IMR-90 (cell line): ENCODE measurements at regions not wholly inside any gene's neighbourhood (a gene's known extent, or its start where the extent isn't known, plus 50 kb on each side); places are given as distances from the start of the nearest gene placed in this dataset.

Experiments
- ATAC-seq: fragments of 200-7000 bp; cut with Tn5 transposase; 2 replicates; pipeline ENCODE4 v1.9.1; 2020; ENCODE audit warnings: low read depth, mild to moderate bottlenecking, moderate library complexity
- BruUV-seq: library from RNA; stranded (reverse); fragments of 400-500 nt; replicated peaks from 2 replicates; lab custom pipeline; 2021; lab: Mats Ljungman, UMichigan
- CTCF ChIA-PET: fragments of 300-600 bp; formaldehyde crosslinking; extraction: SDS; loops from one replicate; lab custom pipeline; 2021; ENCODE audit warnings: antibody characterized with exemption; lab: Yijun Ruan, JAX
- POLR2A ChIA-PET: fragments of 300-600 bp; sonication (Branson Sonifier 250); formaldehyde crosslinking; loops from one replicate; lab custom pipeline; 2022; ENCODE audit warnings: antibody characterized with exemption; ENCODE audit not compliant: unreplicated experiment; lab: Charles Lee
- DNase-seq: peaks from one replicate; pipeline ENCODE4 v3.0.0; 2013
- H2AFZ ChIP-seq: replicated peaks from 2 replicates; pipeline ENCODE3; 2013; ENCODE audit warnings: low read length, mild to moderate bottlenecking; ENCODE audit not compliant: poor library complexity
- H2AK5ac ChIP-seq: 2 replicates; pipeline ENCODE4 v1.6.1; 2013; ENCODE audit warnings: low read depth, low read length, inconsistent platforms
- H2AK9ac ChIP-seq: replicated peaks from 2 replicates; pipeline ENCODE3; 2013; ENCODE audit warnings: mild to moderate bottlenecking, low read depth, low read length, moderate library complexity; ENCODE audit not compliant: poor library complexity
- H2BK120ac ChIP-seq: 2 replicates; pipeline ENCODE4 v1.6.1; 2013; ENCODE audit warnings: low read depth, low read length, inconsistent platforms
- H2BK15ac ChIP-seq: 3 replicates; pipeline ENCODE4 v1.6.1; 2013; ENCODE audit warnings: low read depth, low read length, inconsistent platforms
- H2BK20ac ChIP-seq: 2 replicates; pipeline ENCODE4 v1.6.1; 2013; ENCODE audit warnings: low read depth, mild to moderate bottlenecking, inconsistent platforms, low read length, moderate library complexity
- H2BK5ac ChIP-seq: 2 replicates; pipeline ENCODE4 v1.6.1; 2013; ENCODE audit warnings: mild to moderate bottlenecking, low read depth, low read length, inconsistent platforms; ENCODE audit not compliant: poor library complexity, severe bottlenecking
- H3K14ac ChIP-seq: replicated peaks from 2 replicates; pipeline ENCODE4 v1.6.1; 2013; ENCODE audit warnings: low read depth, low read length, inconsistent platforms
- H3K18ac ChIP-seq: 2 replicates; pipeline ENCODE4 v1.6.1; 2013; ENCODE audit warnings: low read depth, low read length, control low read depth
- H3K23ac ChIP-seq: 2 replicates; pipeline ENCODE4 v1.6.1; 2013; ENCODE audit warnings: low read depth, low read length, inconsistent platforms
- H3K27ac ChIP-seq: 2 replicates; pipeline ENCODE4 v1.5.1; 2013; ENCODE audit warnings: mild to moderate bottlenecking, control low read depth, low read length; ENCODE audit not compliant: insufficient read depth
- H3K27me3 ChIP-seq: 2 replicates; pipeline ENCODE4 v1.6.1; 2013; ENCODE audit warnings: low read length; ENCODE audit not compliant: control insufficient read depth, insufficient read depth
- H3K36me3 ChIP-seq: 2 replicates; pipeline ENCODE4 v1.6.1; 2013; ENCODE audit warnings: low read length, mixed read lengths; ENCODE audit not compliant: control insufficient read depth, insufficient read depth
- H3K4ac ChIP-seq: 2 replicates; pipeline ENCODE4 v1.6.1; 2013; ENCODE audit warnings: low read depth, low read length, inconsistent platforms
- H3K4me1 ChIP-seq: 2 replicates; pipeline ENCODE4 v1.6.1; 2013; ENCODE audit warnings: low read length, mixed read lengths; ENCODE audit not compliant: control insufficient read depth, insufficient read depth
- H3K4me2 ChIP-seq: 2 replicates; pipeline ENCODE4 v1.6.1; 2013; ENCODE audit warnings: low read depth, mild to moderate bottlenecking, control low read depth, low read length, moderate library complexity
- H3K4me3 ChIP-seq: 2 replicates; pipeline ENCODE4 v1.5.1; 2013; ENCODE audit warnings: low read depth, mild to moderate bottlenecking, control low read depth, low read length, moderate library complexity; ENCODE audit not compliant: insufficient read depth
- H3K56ac ChIP-seq: 2 replicates; pipeline ENCODE4 v1.6.1; 2013; ENCODE audit warnings: low read length, inconsistent platforms; ENCODE audit not compliant: insufficient read depth; ENCODE audit errors: extremely low read depth
- H3K79me1 ChIP-seq, 2 experiments: 2 replicates each; pipeline ENCODE4 v1.6.1; 2013; ENCODE audit warnings: low read length in 2 of 2, inconsistent platforms in 1 of 2, low read depth in 1 of 2
- H3K9ac ChIP-seq: 2 replicates; pipeline ENCODE4 v1.6.1; 2013; ENCODE audit warnings: low read depth, low read length, control low read depth
- H3K9me1 ChIP-seq: 2 replicates; pipeline ENCODE4 v1.6.1; 2013; ENCODE audit warnings: low read length, inconsistent platforms; ENCODE audit not compliant: insufficient read depth
- H3K9me3 ChIP-seq: 2 replicates; pipeline ENCODE4 v1.6.1; 2013; ENCODE audit warnings: low read length; ENCODE audit not compliant: control insufficient read depth, insufficient read depth
- H4K20me1 ChIP-seq: 2 replicates; pipeline ENCODE4 v1.6.1; 2013; ENCODE audit warnings: low read length, inconsistent platforms; ENCODE audit not compliant: insufficient read depth
- H4K5ac ChIP-seq: 2 replicates; pipeline ENCODE4 v1.6.1; 2013; ENCODE audit warnings: mild to moderate bottlenecking, low read depth, low read length, control low read depth
- H4K8ac ChIP-seq, 2 experiments: 2 replicates each; pipeline ENCODE4 v1.6.1; 2013; ENCODE audit warnings: low read depth in 2 of 2, low read length in 2 of 2, control low read depth in 1 of 2, inconsistent platforms in 1 of 2
- H4K91ac ChIP-seq: 2 replicates; pipeline ENCODE4 v1.6.1; 2013; ENCODE audit warnings: low read depth, low read length, inconsistent platforms; ENCODE audit not compliant: insufficient read depth
- BHLHE40 ChIP-seq: fragments of 150-350 bp; IDR thresholded peaks from 2 replicates; pipeline ENCODE4 v1.6.1; 2016; ENCODE audit warnings: mild to moderate bottlenecking, low read depth, low read length
- CEBPB ChIP-seq: IDR thresholded peaks from 2 replicates; pipeline ENCODE4 v1.6.1; 2012; ENCODE audit warnings: low read depth, low read length, improper control_type of control experiment
- CHD1 ChIP-seq: IDR thresholded peaks from 2 replicates; pipeline ENCODE4 v1.6.1; 2012; ENCODE audit warnings: low read depth, low read length, improper control_type of control experiment
- CTCF ChIP-seq: conservative IDR thresholded peaks from 2 replicates; pipeline ENCODE4 v1.5.1; 2012; ENCODE audit warnings: mild to moderate bottlenecking, low read depth, low read length, improper control_type of control experiment
- ELK1 ChIP-seq: fragments of 150-350 bp; IDR thresholded peaks from 2 replicates; pipeline ENCODE4 v1.6.1; 2016; ENCODE audit warnings: low read depth, mild to moderate bottlenecking, low read length, moderate library complexity, borderline replicate concordance
- FOS ChIP-seq: fragments of 150-350 bp; IDR thresholded peaks from 2 replicates; pipeline ENCODE4 v1.6.1; 2016; ENCODE audit warnings: low read depth, low read length
- MAFK ChIP-seq: IDR thresholded peaks from 2 replicates; pipeline ENCODE4 v1.6.1; 2012; ENCODE audit warnings: low read depth, low read length, improper control_type of control experiment
- MAZ ChIP-seq: IDR thresholded peaks from 2 replicates; pipeline ENCODE4 v1.6.1; 2012; ENCODE audit warnings: low read depth, mild to moderate bottlenecking, low read length, improper control_type of control experiment, moderate library complexity, borderline replicate concordance
- NFE2L2 ChIP-seq: fragments of 150-350 bp; IDR thresholded peaks from 2 replicates; pipeline ENCODE4 v1.6.1; 2016; ENCODE audit warnings: low read depth, mild to moderate bottlenecking, low read length
- POLR2A ChIP-seq: IDR thresholded peaks from 2 replicates; pipeline ENCODE4 v1.6.1; 2012; ENCODE audit warnings: mild to moderate bottlenecking, low read depth, low read length
- RFX5 ChIP-seq: IDR thresholded peaks from 2 replicates; pipeline ENCODE4 v1.8.0; 2012; ENCODE audit warnings: low read depth, mild to moderate bottlenecking, low read length, moderate library complexity
- SMC3 ChIP-seq: fragments of 150-350 bp; IDR thresholded peaks from 2 replicates; pipeline ENCODE4 v1.6.1; 2016; ENCODE audit warnings: low read depth, mild to moderate bottlenecking, antibody characterized with exemption, low read length, moderate library complexity
- USF2 ChIP-seq: fragments of 150-350 bp; IDR thresholded peaks from 2 replicates; pipeline ENCODE4 v1.6.1; 2017; ENCODE audit warnings: mild to moderate bottlenecking, antibody characterized with exemption, low read length, low read depth
- WGBS, 2 experiments: methylation state at CpG; one replicate each; pipeline versions ENCODE4 v1.1.5 to v1.1.7; 2013; ENCODE audit warnings: missing lambda C conversion rate in 2 of 2; ENCODE audit not compliant: insufficient read length in 1 of 2; ENCODE audit errors: extremely low coverage in 2 of 2; 5-methylcytosine and 5-hydroxymethylcytosine counted together
- dilution Hi-C: fragments of 300-500 bp; cut with HindIII; formaldehyde crosslinking; loops from one replicate; pipeline ENCODE4 v1.14.3; 2018; ENCODE audit warnings: low sequenced_read_pairs; ENCODE audit not compliant: unreplicated experiment
- in situ Hi-C: fragments of 300-500 bp; cut with MboI; formaldehyde crosslinking; loops from 3 replicates; pipeline ENCODE4 v1.14.3; 2019; ENCODE audit warnings: low sequenced_read_pairs, inconsistent platforms, mixed read lengths
- intact Hi-C: fragments of 100-400 bp; cut with micrococcal nuclease; formaldehyde crosslinking; loops from 2 replicates; pipeline ENCODE4 v1.10.0; 2022

GRCh38 chr2:8461341-8461740 is 220.5 kb upstream of the ID2 start (continued):
- no peak for TF ChIP-seq CTCF
- no peak for TF ChIP-seq NFE2L2
- TF ChIP-seq POLR2A = no peak
- TF ChIP-seq BHLHE40 = no peak

GRCh38 chr2:8462280-8462679 is 219.6 kb upstream of the ID2 start:
- H2BK15ac ChIP-seq = no peak overlapping the region
- no peak for DNase-seq
- H3K4me1 ChIP-seq = no peaks in the 10 kb centered on the region
- H3K27ac ChIP-seq = no peak overlapping the region
- intact Hi-C loops = no loop called here
- no peak overlapping the region for H4K8ac ChIP-seq
- CTCF ChIA-PET = no interaction called here
- in situ Hi-C loops = no loop called here
- H3K27me3 ChIP-seq = peaks cover 14% of the 10 kb centered on the region
- dilution Hi-C loops = no loop called here
- H2AK5ac ChIP-seq = no peak overlapping the region
- WGBS, 2 experiments = no CpG with 5 or more reads among the region's 1 CpG
- no peak overlapping the region for H3K9ac ChIP-seq
- no peak overlapping the region for H3K4ac ChIP-seq
- H2AK9ac ChIP-seq = no peak overlapping the region
- no peak for ATAC-seq
- H3K9me1 ChIP-seq = no peaks in the 10 kb centered on the region
- TF ChIP-seq USF2 = no peak
- TF ChIP-seq MAFK = no peak
- TF ChIP-seq CHD1 = no peak
- TF ChIP-seq CEBPB = no peak
- no peak for TF ChIP-seq POLR2A
- TF ChIP-seq MAZ = no peak
- TF ChIP-seq NFE2L2 = no peak
- no peak for TF ChIP-seq FOS
- no peak for TF ChIP-seq RFX5
- no peak for TF ChIP-seq SMC3
- no peak for TF ChIP-seq BHLHE40
- TF ChIP-seq ELK1 = no peak
- no peak overlapping the region for H2BK20ac ChIP-seq
- no peak overlapping the region for H2BK5ac ChIP-seq
- no peak overlapping the region for H4K91ac ChIP-seq
- no peak overlapping the region for H3K23ac ChIP-seq
- no peak overlapping the region for H3K4me3 ChIP-seq
- POLR2A ChIA-PET = no interaction called here
- H3K36me3 ChIP-seq = no peaks in the 10 kb centered on the region
- no TSS peak for BruUV-seq
- no peak overlapping the region for H4K5ac ChIP-seq
- H3K56ac ChIP-seq = no peak overlapping the region
- no peaks in the 10 kb centered on the region for H3K79me1 ChIP-seq
- no peak overlapping the region for H2AFZ ChIP-seq
- H3K14ac ChIP-seq = no peak overlapping the region
- no peaks in the 10 kb centered on the region for H4K20me1 ChIP-seq
- H3K4me2 ChIP-seq = no peak overlapping the region
- no peak overlapping the region for H2BK120ac ChIP-seq
- H3K9me3 ChIP-seq = no peaks in the 10 kb centered on the region
- H3K18ac ChIP-seq = no peak overlapping the region
